ENCODE measurements at regions not wholly inside any gene's neighbourhood (a gene's known extent, or its start where the extent isn't known, plus 50 kb on each side); places are given as distances from the start of the nearest gene placed in this dataset.

DNA sequence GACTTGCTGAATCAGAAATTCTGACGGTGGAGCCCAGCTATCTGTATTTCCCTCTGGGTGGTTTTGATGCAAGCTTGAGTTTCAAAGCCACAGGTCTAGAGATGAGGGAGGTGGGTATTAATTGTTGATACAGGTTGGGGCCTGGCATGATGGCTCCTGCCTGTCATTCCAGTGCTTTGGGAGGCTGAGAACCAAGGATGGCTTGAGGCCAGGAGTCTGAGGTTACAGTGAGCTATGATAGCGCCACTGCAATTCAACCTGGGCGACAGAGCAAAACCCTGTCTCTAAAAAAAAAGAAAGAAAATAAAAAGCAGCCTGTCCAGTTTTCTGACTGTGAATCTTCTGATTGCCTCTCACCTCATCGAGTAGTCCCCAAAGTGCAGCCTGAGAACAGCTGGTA lies 184.8 kb upstream of the SASH1 start:
- no peak overlapping the region for H3K56ac ChIP-seq (ENCODE audit: extremely low read depth, insufficient read depth, low read length)
- H3K36me3 ChIP-seq (ENCODE audit: control insufficient read depth, insufficient read depth, low read length), result no peaks in the 10 kb centered on the region
- dilution Hi-C loops (cut with HindIII; ENCODE audit: low sequenced_read_pairs, unreplicated experiment), result no loop called here
- H2BK15ac ChIP-seq (ENCODE audit: low read depth, low read length), result no peak overlapping the region
- H2BK5ac ChIP-seq (ENCODE audit: low read depth, low read length, poor library complexity, severe bottlenecking), result no peak overlapping the region
- no peak for TF ChIP-seq MAZ (IDR thresholded peaks at IDR 0.05; ENCODE audit: borderline replicate concordance, low read depth, low read length)
- TF ChIP-seq CEBPB (IDR thresholded peaks at IDR 0.05; ENCODE audit: low read depth, low read length), result no peak
- TF ChIP-seq, protein P1, sequence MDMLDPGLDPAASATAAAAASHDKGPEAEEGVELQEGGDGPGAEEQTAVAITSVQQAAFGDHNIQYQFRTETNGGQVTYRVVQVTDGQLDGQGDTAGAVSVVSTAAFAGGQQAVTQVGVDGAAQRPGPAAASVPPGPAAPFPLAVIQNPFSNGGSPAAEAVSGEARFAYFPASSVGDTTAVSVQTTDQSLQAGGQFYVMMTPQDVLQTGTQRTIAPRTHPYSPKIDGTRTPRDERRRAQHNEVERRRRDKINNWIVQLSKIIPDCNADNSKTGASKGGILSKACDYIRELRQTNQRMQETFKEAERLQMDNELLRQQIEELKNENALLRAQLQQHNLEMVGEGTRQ (IDR thresholded peaks at IDR 0.05; ENCODE audit: low read depth, low read length), result no peak
- TF ChIP-seq, protein P2, sequence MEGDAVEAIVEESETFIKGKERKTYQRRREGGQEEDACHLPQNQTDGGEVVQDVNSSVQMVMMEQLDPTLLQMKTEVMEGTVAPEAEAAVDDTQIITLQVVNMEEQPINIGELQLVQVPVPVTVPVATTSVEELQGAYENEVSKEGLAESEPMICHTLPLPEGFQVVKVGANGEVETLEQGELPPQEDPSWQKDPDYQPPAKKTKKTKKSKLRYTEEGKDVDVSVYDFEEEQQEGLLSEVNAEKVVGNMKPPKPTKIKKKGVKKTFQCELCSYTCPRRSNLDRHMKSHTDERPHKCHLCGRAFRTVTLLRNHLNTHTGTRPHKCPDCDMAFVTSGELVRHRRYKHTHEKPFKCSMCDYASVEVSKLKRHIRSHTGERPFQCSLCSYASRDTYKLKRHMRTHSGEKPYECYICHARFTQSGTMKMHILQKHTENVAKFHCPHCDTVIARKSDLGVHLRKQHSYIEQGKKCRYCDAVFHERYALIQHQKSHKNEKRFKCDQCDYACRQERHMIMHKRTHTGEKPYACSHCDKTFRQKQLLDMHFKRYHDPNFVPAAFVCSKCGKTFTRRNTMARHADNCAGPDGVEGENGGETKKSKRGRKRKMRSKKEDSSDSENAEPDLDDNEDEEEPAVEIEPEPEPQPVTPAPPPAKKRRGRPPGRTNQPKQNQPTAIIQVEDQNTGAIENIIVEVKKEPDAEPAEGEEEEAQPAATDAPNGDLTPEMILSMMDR (conservative IDR thresholded peaks at IDR 0.05; ENCODE audit: low read depth, low read length), result no peak
- TF ChIP-seq MXI1 (IDR thresholded peaks at IDR 0.05; ENCODE audit: borderline replicate concordance, low read depth, low read length), result no peak
- TF ChIP-seq RAD21 (IDR thresholded peaks at IDR 0.05; ENCODE audit: low read length), result no peak
- TF ChIP-seq POLR2A (IDR thresholded peaks at IDR 0.05; ENCODE audit: low read depth, low read length), result no peak
- TF ChIP-seq CHD1 (IDR thresholded peaks at IDR 0.05; ENCODE audit: low read depth, low read length), result no peak
- TF ChIP-seq BHLHE40 (IDR thresholded peaks at IDR 0.05; ENCODE audit: low read depth, low read length), result no peak
- no peaks in the 10 kb centered on the region for H3K4me1 ChIP-seq (ENCODE audit: control insufficient read depth, insufficient read depth, low read length)
- H2AFZ ChIP-seq (replicated peaks; ENCODE audit: low read length, poor library complexity), result no peak overlapping the region
- no peak overlapping the region for H3K4me3 ChIP-seq (ENCODE audit: insufficient read depth, low read depth, low read length)
- no TSS peak for BruUV-seq (replicated peaks)
- no peak for DNase-seq
- no peak overlapping the region for H3K4ac ChIP-seq (ENCODE audit: low read depth, low read length)
- H4K8ac ChIP-seq (ENCODE audit: low read depth in 2 of 2, low read length in 2 of 2), result no peak overlapping the region
- ATAC-seq (ENCODE audit: low read depth), result no peak
- no CpG with 5 or more reads among the region's 4 CpGs for WGBS, 2 experiments (ENCODE audit: extremely low coverage in 2 of 2, insufficient read length in 1 of 2)
- no peaks in the 10 kb centered on the region for H3K9me3 ChIP-seq (ENCODE audit: control insufficient read depth, insufficient read depth, low read length)
- no peak overlapping the region for H3K4me2 ChIP-seq (ENCODE audit: low read depth, low read length)
- H3K14ac ChIP-seq (replicated peaks; ENCODE audit: low read depth, low read length), result no peak overlapping the region
- in situ Hi-C loops (cut with MboI; ENCODE audit: low sequenced_read_pairs), result loop anchor here (25.0 kb wide), 1 partner anchor 1296 kb away; no protein-coding TSS in a partner anchor
- H2BK20ac ChIP-seq (ENCODE audit: low read depth, low read length), result no peak overlapping the region
- no peak overlapping the region for H4K91ac ChIP-seq (ENCODE audit: insufficient read depth, low read depth, low read length)
- no peaks in the 10 kb centered on the region for H4K20me1 ChIP-seq (ENCODE audit: insufficient read depth, low read length)
- H3K27me3 ChIP-seq (ENCODE audit: control insufficient read depth, insufficient read depth, low read length), result peaks cover 18% of the 10 kb centered on the region
- ChIA-PET CTCF (no interaction called here), POLR2A (ENCODE audit: unreplicated experiment) (no interaction called here)
- H2AK9ac ChIP-seq (replicated peaks; ENCODE audit: low read depth, low read length, poor library complexity), result no peak overlapping the region
- H3K79me1 ChIP-seq (ENCODE audit: low read depth in 1 of 2, low read length in 2 of 2), result no peaks in the 10 kb centered on the region
- H2BK120ac ChIP-seq (ENCODE audit: low read depth, low read length), result no peak overlapping the region
- intact Hi-C loops (cut with micrococcal nuclease), result no loop called here
- no peak overlapping the region for H2AK5ac ChIP-seq (ENCODE audit: low read depth, low read length)
- H3K9ac ChIP-seq (ENCODE audit: low read depth, low read length), result no peak overlapping the region
- no peak overlapping the region for H3K23ac ChIP-seq (ENCODE audit: low read depth, low read length)
- H3K9me1 ChIP-seq (ENCODE audit: insufficient read depth, low read length), result no peaks in the 10 kb centered on the region
- no peak overlapping the region for H4K5ac ChIP-seq (ENCODE audit: low read depth, low read length)
- no peak overlapping the region for H3K18ac ChIP-seq (ENCODE audit: low read depth, low read length)
- no peak overlapping the region for H3K27ac ChIP-seq (ENCODE audit: insufficient read depth, low read length)

Measured in IMR-90 (cell line).